H1 (cell line): ENCODE measurements at regions not wholly inside any gene's neighbourhood (a gene's known extent, or its start where the extent isn't known, plus 50 kb on each side); places are given as distances from the start of the nearest gene placed in this dataset.

Experiments
- CTCF ChIA-PET: fragments of 300-600 bp; sonication (Branson Sonifier 250); formaldehyde crosslinking; loops from one replicate; lab custom pipeline; 2021; ENCODE audit not compliant: partially characterized antibody; lab: Charles Lee
- POLR2A ChIA-PET: fragments of 300-600 bp; sonication (Branson Sonifier 250); formaldehyde crosslinking; loops from one replicate; lab custom pipeline; 2021; ENCODE audit warnings: inconsistent platforms; ENCODE audit not compliant: partially characterized antibody; lab: Charles Lee
- DNase-seq, 2 experiments: peaks; one replicate each; pipeline versions ENCODE4 v3.0.0 to v3.0.0-alpha.2; 2010 to 2022; ENCODE audit warnings: low spot score in 2 of 2, low read depth in 1 of 2, mixed read lengths in 1 of 2
- FAIRE-seq: peaks from 2 replicates; lab custom pipeline; 2011; peaks lifted over from hg19 to GRCh38; lab: Jason Lieb, UNC
- H2AFZ ChIP-seq: 2 replicates; pipeline ENCODE4 v1.8.1; 2012; ENCODE audit warnings: low read length, inconsistent platforms
- H2AK5ac ChIP-seq: 2 replicates; pipeline ENCODE4 v1.6.1; 2013; ENCODE audit warnings: low read depth, low read length
- H2BK120ac ChIP-seq: replicated peaks from 2 replicates; pipeline ENCODE3; 2013; ENCODE audit warnings: low read depth, low read length, inconsistent platforms
- H2BK12ac ChIP-seq: 2 replicates; pipeline ENCODE4 v1.6.1; 2013; ENCODE audit warnings: low read depth, low read length
- H2BK15ac ChIP-seq: 2 replicates; pipeline ENCODE4 v1.6.1; 2013; ENCODE audit warnings: low read length
- H2BK20ac ChIP-seq: 2 replicates; pipeline ENCODE4 v1.6.1; 2013; ENCODE audit warnings: low read length
- H2BK5ac ChIP-seq: 2 replicates; pipeline ENCODE4 v1.6.1; 2013; ENCODE audit warnings: low read depth, low read length
- H3K14ac ChIP-seq: 2 replicates; pipeline ENCODE4 v1.6.1; 2013; ENCODE audit warnings: inconsistent platforms; ENCODE audit not compliant: insufficient read length
- H3K18ac ChIP-seq: 2 replicates; pipeline ENCODE4 v1.6.1; 2013; ENCODE audit warnings: low read length; ENCODE audit errors: extremely low read depth
- H3K23ac ChIP-seq: 2 replicates; pipeline ENCODE4 v1.6.1; 2013; ENCODE audit warnings: inconsistent platforms; ENCODE audit not compliant: insufficient read length
- H3K23me2 ChIP-seq: 2 replicates; pipeline ENCODE4 v1.6.1; 2013; ENCODE audit warnings: low read depth, low read length
- H3K27ac ChIP-seq: 2 replicates; pipeline ENCODE4 v1.6.1; 2011; ENCODE audit warnings: low read depth, low read length, inconsistent platforms
- H3K27me3 ChIP-seq, 4 experiments: replicated peaks in 1 of 4; 1 replicate in 1 of 4; 2 replicates in 3 of 4; pipeline versions ENCODE4 v1.6.1 to v1.8.1; 2011 to 2013; ENCODE audit warnings: low read length in 3 of 4, mild to moderate bottlenecking in 3 of 4, inconsistent platforms in 2 of 4, mixed read lengths in 2 of 4, moderate library complexity in 1 of 4; ENCODE audit not compliant: control insufficient read depth in 3 of 4, insufficient read depth in 3 of 4; ENCODE audit errors: extremely low read depth in 1 of 4
- H3K36me3 ChIP-seq, 4 experiments: 2 replicates each; pipeline versions ENCODE4 v1.6.1 to v1.8.1; 2011 to 2013; ENCODE audit warnings: mild to moderate bottlenecking in 4 of 4, low read length in 3 of 4, moderate library complexity in 2 of 4, control low read depth in 1 of 4, inconsistent platforms in 1 of 4; ENCODE audit not compliant: insufficient read depth in 4 of 4, control insufficient read depth in 2 of 4
- H3K4ac ChIP-seq: replicated peaks from 2 replicates; pipeline ENCODE3; 2013; ENCODE audit warnings: low read length, low read depth, mixed read lengths, inconsistent platforms; ENCODE audit not compliant: insufficient read length
- H3K4me1 ChIP-seq, 4 experiments: replicated peaks in 1 of 4; 1 replicate in 1 of 4; 2 replicates in 3 of 4; pipeline versions ENCODE4 v1.6.1 to v1.8.1; 2011 to 2013; ENCODE audit warnings: low read length in 3 of 4, inconsistent platforms in 2 of 4, mixed read lengths in 1 of 4; ENCODE audit not compliant: insufficient read depth in 4 of 4, control insufficient read depth in 3 of 4
- H3K4me2 ChIP-seq, 2 experiments: 2 replicates each; pipeline versions ENCODE4 v1.6.1 to v1.8.1; 2011 to 2013; ENCODE audit warnings: low read depth in 2 of 2, low read length in 2 of 2, control low read depth in 1 of 2, inconsistent platforms in 1 of 2, mild to moderate bottlenecking in 1 of 2; ENCODE audit not compliant: insufficient read depth in 1 of 2
- H3K4me3 ChIP-seq, 4 experiments: fragments of 200-600, 300-600 bp in 1 of 4; sonication (generic), shearing (Covaris generic), sonication (Bioruptor Twin) in 1 of 4; 2 replicates each; pipeline versions ENCODE4 v1.5.1 to v1.8.1; 2011 to 2016; ENCODE audit warnings: low read length in 4 of 4, low read depth in 3 of 4, control low read depth in 2 of 4, inconsistent platforms in 2 of 4, mild to moderate bottlenecking in 2 of 4, mixed read lengths in 1 of 4, moderate library complexity in 1 of 4; ENCODE audit not compliant: insufficient read depth in 2 of 4; ENCODE audit errors: extremely low read depth in 1 of 4
- H3K56ac ChIP-seq: replicated peaks from 2 replicates; pipeline ENCODE3; 2013; ENCODE audit warnings: low read depth, mild to moderate bottlenecking, mixed read lengths, low read length, inconsistent platforms; ENCODE audit not compliant: insufficient read length
- H3K79me1 ChIP-seq: 2 replicates; pipeline ENCODE4 v1.6.1; 2013; ENCODE audit warnings: low read depth, low read length, control low read depth
- H3K79me2 ChIP-seq, 2 experiments: 2 replicates each; pipeline versions ENCODE4 v1.6.1 to v1.8.1; 2012 to 2013; ENCODE audit warnings: low read length in 2 of 2, mild to moderate bottlenecking in 2 of 2, inconsistent platforms in 1 of 2; ENCODE audit not compliant: insufficient read depth in 2 of 2, control insufficient read depth in 1 of 2
- H3K9ac ChIP-seq, 4 experiments: replicated peaks in 1 of 4; 1 replicate in 1 of 4; 2 replicates in 3 of 4; pipeline versions ENCODE4 v1.6.1 to v1.8.1; 2011 to 2013; ENCODE audit warnings: low read depth in 3 of 4, low read length in 3 of 4, control low read depth in 2 of 4, mild to moderate bottlenecking in 2 of 4, moderate library complexity in 2 of 4, inconsistent platforms in 1 of 4; ENCODE audit errors: extremely low read depth in 1 of 4
- H3K9me3 ChIP-seq, 2 experiments: 2 replicates each; pipeline versions ENCODE4 v1.6.1 to v1.8.1; 2012 to 2013; ENCODE audit warnings: mild to moderate bottlenecking in 2 of 2, moderate library complexity in 2 of 2, control low read depth in 1 of 2, inconsistent platforms in 1 of 2, low read depth in 1 of 2, low read length in 1 of 2, mixed read lengths in 1 of 2; ENCODE audit not compliant: insufficient read depth in 2 of 2
- H4K20me1 ChIP-seq, 2 experiments: replicated peaks in 1 of 2; 2 replicates each; pipeline versions ENCODE3 to v1.8.1; 2011 to 2013; ENCODE audit warnings: inconsistent platforms in 2 of 2, low read length in 2 of 2, mild to moderate bottlenecking in 1 of 2; ENCODE audit not compliant: insufficient read depth in 2 of 2, control insufficient read depth in 1 of 2
- H4K5ac ChIP-seq: 2 replicates; pipeline ENCODE4 v1.6.1; 2013; ENCODE audit warnings: low read length, low read depth, mixed read lengths, inconsistent platforms; ENCODE audit not compliant: insufficient read length
- H4K8ac ChIP-seq: 2 replicates; pipeline ENCODE4 v1.8.0; 2013; ENCODE audit warnings: mild to moderate bottlenecking, moderate library complexity, low read length, inconsistent platforms; ENCODE audit not compliant: insufficient read depth; ENCODE audit errors: extremely low read depth
- H4K91ac ChIP-seq: replicated peaks from 2 replicates; pipeline ENCODE3; 2013; ENCODE audit warnings: low read length, mixed read lengths, inconsistent platforms; ENCODE audit not compliant: insufficient read length
- CEBPB ChIP-seq: IDR thresholded peaks from 2 replicates; pipeline ENCODE4 v1.6.1; 2012; ENCODE audit warnings: low read depth, low read length
- CTBP2 ChIP-seq: IDR thresholded peaks from 2 replicates; pipeline ENCODE4 v1.7.0; 2011; ENCODE audit warnings: borderline replicate concordance, mild to moderate bottlenecking, moderate library complexity, mixed read lengths, low read length; ENCODE audit not compliant: insufficient read depth, insufficient read length
- KDM5A ChIP-seq: fragments of 200-600 bp; IDR thresholded peaks from 2 replicates; pipeline ENCODE4 v1.7.1; 2012; ENCODE audit warnings: mild to moderate bottlenecking, low read length, inconsistent platforms, mixed read lengths
- NRF1 ChIP-seq: IDR thresholded peaks from 2 replicates; pipeline ENCODE4 v1.6.1; 2011; ENCODE audit warnings: mild to moderate bottlenecking, low read depth, low read length, improper control_type of control experiment
- PHF8 ChIP-seq: fragments of 200-600 bp; sonication (generic); conservative IDR thresholded peaks from 2 replicates; pipeline ENCODE4 v1.7.1; 2012; ENCODE audit warnings: low read depth, mild to moderate bottlenecking, inconsistent platforms, low read length, moderate library complexity
- RFX5 ChIP-seq: IDR thresholded peaks from 2 replicates; pipeline ENCODE4 v1.6.1; 2011; ENCODE audit warnings: low read depth, low read length, improper control_type of control experiment, borderline replicate concordance
- RXRA ChIP-seq: IDR thresholded peaks from 2 replicates; pipeline ENCODE4 v1.6.1; 2011; ENCODE audit warnings: low read depth, mild to moderate bottlenecking, low read length, moderate library complexity; ENCODE audit not compliant: insufficient read depth
- SP4 ChIP-seq: IDR thresholded peaks from 2 replicates; pipeline ENCODE4 v1.6.1; 2012; ENCODE audit warnings: low read length, inconsistent platforms
- SRF ChIP-seq: IDR thresholded peaks from 2 replicates; pipeline ENCODE4 v1.6.1; 2011; ENCODE audit warnings: mild to moderate bottlenecking, low read depth, low read length, moderate library complexity
- WGBS, 2 experiments: shearing (Covaris generic) in 1 of 2; methylation state at CpG; one replicate each; pipeline versions ENCODE4 v1.1.6 to v1.1.7; 2013 to 2015; ENCODE audit warnings: low lambda C conversion rate in 2 of 2, mixed read lengths in 2 of 2, inconsistent platforms in 1 of 2, low coverage in 1 of 2, missing lambda C conversion rate in 1 of 2; ENCODE audit not compliant: insufficient replicate concordance in 2 of 2, insufficient coverage in 1 of 2, insufficient read length in 1 of 2; ENCODE audit errors: extremely low coverage in 1 of 2, missing lambda C conversion rate in 1 of 2; 5-methylcytosine and 5-hydroxymethylcytosine counted together
- TF ChIP-seq, protein P1 (sequence below): IDR thresholded peaks from 2 replicates; pipeline ENCODE4 v1.6.1; 2012; ENCODE audit warnings: inconsistent platforms
- TF ChIP-seq, protein P2 (sequence below): IDR thresholded peaks from 2 replicates; pipeline ENCODE4 v1.6.1; 2011; ENCODE audit warnings: low read length, improper control_type of control experiment
- TF ChIP-seq, protein P3 (sequence below): IDR thresholded peaks from 2 replicates; pipeline ENCODE4 v1.6.1; 2012; ENCODE audit warnings: low read length, inconsistent platforms

DNA sequence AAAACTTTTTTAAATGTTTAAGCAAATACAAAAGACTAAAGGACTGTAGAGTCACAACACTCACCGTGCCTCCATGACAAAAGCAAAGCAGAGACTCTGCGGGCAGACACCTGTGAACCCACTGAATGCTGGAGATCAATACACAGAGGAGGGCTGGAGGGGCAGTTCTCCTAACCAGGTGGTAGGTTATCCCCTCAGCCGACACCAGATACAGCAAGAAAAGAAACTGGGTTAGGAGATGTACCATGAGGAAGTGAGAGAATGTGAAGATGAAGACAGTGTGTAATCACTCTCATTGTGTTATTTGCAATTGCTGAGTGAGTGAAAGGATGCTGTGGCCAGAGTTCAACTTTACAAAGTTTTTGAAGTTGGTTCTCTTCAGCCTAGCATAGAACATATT is 480.3 kb downstream of the BCL11B start:
- Histone ChIP-seq H3K27me3 (no peaks in the 10 kb centered on the region), H3K18ac (no peak overlapping the region), H2AFZ (no peak overlapping the region), H3K23me2 (no peaks in the 10 kb centered on the region), H2BK120ac (no peak overlapping the region), H3K4me3 (no peak overlapping the region), H3K4ac (no peak overlapping the region), H2BK5ac (no peak overlapping the region), H3K79me1 (no peaks in the 10 kb centered on the region), H2AK5ac (no peak overlapping the region), H4K20me1 (no peaks in the 10 kb centered on the region), H3K56ac (no peak overlapping the region), H3K9ac (no peak overlapping the region), H3K9me3 (no peaks in the 10 kb centered on the region; a peak in 1 of 4 replicates), H2BK12ac (no peak overlapping the region), H3K14ac (no peak overlapping the region), H3K4me2 (no peak overlapping the region), H4K5ac (no peak overlapping the region), H3K4me1 (no peaks in the 10 kb centered on the region), H3K27ac (no peak overlapping the region), H2BK20ac (no peak overlapping the region), H3K36me3 (no peaks in the 10 kb centered on the region), H4K91ac (no peak overlapping the region), H4K8ac (no peak overlapping the region), H3K79me2 (no peaks in the 10 kb centered on the region), H2BK15ac (no peak overlapping the region), H3K23ac (no peak overlapping the region)
- DNase-seq (no peak), FAIRE-seq (no peak)
- CTCF ChIA-PET, result no interaction called here
- 77% methylated on average over 3 of the region's 3 CpGs; no CpG with 5 or more reads in 1 of the 2 experiments for WGBS, 2 experiments
- POLR2A ChIA-PET, result no interaction called here
- TF ChIP-seq RXRA (no peak), RFX5 (no peak), SP4 (no peak), SRF (no peak), CEBPB (no peak), CTBP2 (no peak), KDM5A (no peak), NRF1 (no peak), PHF8 (no peak)
- TF ChIP-seq, protein P1, sequence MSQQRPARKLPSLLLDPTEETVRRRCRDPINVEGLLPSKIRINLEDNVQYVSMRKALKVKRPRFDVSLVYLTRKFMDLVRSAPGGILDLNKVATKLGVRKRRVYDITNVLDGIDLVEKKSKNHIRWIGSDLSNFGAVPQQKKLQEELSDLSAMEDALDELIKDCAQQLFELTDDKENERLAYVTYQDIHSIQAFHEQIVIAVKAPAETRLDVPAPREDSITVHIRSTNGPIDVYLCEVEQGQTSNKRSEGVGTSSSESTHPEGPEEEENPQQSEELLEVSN, result no peak
- TF ChIP-seq, protein P2, sequence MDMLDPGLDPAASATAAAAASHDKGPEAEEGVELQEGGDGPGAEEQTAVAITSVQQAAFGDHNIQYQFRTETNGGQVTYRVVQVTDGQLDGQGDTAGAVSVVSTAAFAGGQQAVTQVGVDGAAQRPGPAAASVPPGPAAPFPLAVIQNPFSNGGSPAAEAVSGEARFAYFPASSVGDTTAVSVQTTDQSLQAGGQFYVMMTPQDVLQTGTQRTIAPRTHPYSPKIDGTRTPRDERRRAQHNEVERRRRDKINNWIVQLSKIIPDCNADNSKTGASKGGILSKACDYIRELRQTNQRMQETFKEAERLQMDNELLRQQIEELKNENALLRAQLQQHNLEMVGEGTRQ, result no peak
- TF ChIP-seq, protein P3, sequence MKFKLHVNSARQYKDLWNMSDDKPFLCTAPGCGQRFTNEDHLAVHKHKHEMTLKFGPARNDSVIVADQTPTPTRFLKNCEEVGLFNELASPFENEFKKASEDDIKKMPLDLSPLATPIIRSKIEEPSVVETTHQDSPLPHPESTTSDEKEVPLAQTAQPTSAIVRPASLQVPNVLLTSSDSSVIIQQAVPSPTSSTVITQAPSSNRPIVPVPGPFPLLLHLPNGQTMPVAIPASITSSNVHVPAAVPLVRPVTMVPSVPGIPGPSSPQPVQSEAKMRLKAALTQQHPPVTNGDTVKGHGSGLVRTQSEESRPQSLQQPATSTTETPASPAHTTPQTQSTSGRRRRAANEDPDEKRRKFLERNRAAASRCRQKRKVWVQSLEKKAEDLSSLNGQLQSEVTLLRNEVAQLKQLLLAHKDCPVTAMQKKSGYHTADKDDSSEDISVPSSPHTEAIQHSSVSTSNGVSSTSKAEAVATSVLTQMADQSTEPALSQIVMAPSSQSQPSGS, result no peak
